H1 (cell line): ENCODE measurements at regions not wholly inside any gene's neighbourhood (a gene's known extent, or its start where the extent isn't known, plus 50 kb on each side); places are given as distances from the start of the nearest gene placed in this dataset.

Experiments
- CTCF ChIA-PET: fragments of 300-600 bp; sonication (Branson Sonifier 250); formaldehyde crosslinking; loops from one replicate; lab custom pipeline; 2021; ENCODE audit not compliant: partially characterized antibody; lab: Charles Lee
- POLR2A ChIA-PET: fragments of 300-600 bp; sonication (Branson Sonifier 250); formaldehyde crosslinking; loops from one replicate; lab custom pipeline; 2021; ENCODE audit warnings: inconsistent platforms; ENCODE audit not compliant: partially characterized antibody; lab: Charles Lee
- DNase-seq, 2 experiments: peaks; one replicate each; pipeline versions ENCODE4 v3.0.0 to v3.0.0-alpha.2; 2010 to 2022; ENCODE audit warnings: low spot score in 2 of 2, low read depth in 1 of 2, mixed read lengths in 1 of 2
- FAIRE-seq: peaks from 2 replicates; lab custom pipeline; 2011; peaks lifted over from hg19 to GRCh38; lab: Jason Lieb, UNC
- H2AFZ ChIP-seq: 2 replicates; pipeline ENCODE4 v1.8.1; 2012; ENCODE audit warnings: low read length, inconsistent platforms
- H2AK5ac ChIP-seq: 2 replicates; pipeline ENCODE4 v1.6.1; 2013; ENCODE audit warnings: low read depth, low read length
- H2BK120ac ChIP-seq: replicated peaks from 2 replicates; pipeline ENCODE3; 2013; ENCODE audit warnings: low read depth, low read length, inconsistent platforms
- H2BK12ac ChIP-seq: 2 replicates; pipeline ENCODE4 v1.6.1; 2013; ENCODE audit warnings: low read depth, low read length
- H2BK15ac ChIP-seq: 2 replicates; pipeline ENCODE4 v1.6.1; 2013; ENCODE audit warnings: low read length
- H2BK20ac ChIP-seq: 2 replicates; pipeline ENCODE4 v1.6.1; 2013; ENCODE audit warnings: low read length
- H2BK5ac ChIP-seq: 2 replicates; pipeline ENCODE4 v1.6.1; 2013; ENCODE audit warnings: low read depth, low read length
- H3K14ac ChIP-seq: 2 replicates; pipeline ENCODE4 v1.6.1; 2013; ENCODE audit warnings: inconsistent platforms; ENCODE audit not compliant: insufficient read length
- H3K18ac ChIP-seq: 2 replicates; pipeline ENCODE4 v1.6.1; 2013; ENCODE audit warnings: low read length; ENCODE audit errors: extremely low read depth
- H3K23ac ChIP-seq: 2 replicates; pipeline ENCODE4 v1.6.1; 2013; ENCODE audit warnings: inconsistent platforms; ENCODE audit not compliant: insufficient read length
- H3K23me2 ChIP-seq: 2 replicates; pipeline ENCODE4 v1.6.1; 2013; ENCODE audit warnings: low read depth, low read length
- H3K27ac ChIP-seq: 2 replicates; pipeline ENCODE4 v1.6.1; 2011; ENCODE audit warnings: low read depth, low read length, inconsistent platforms
- H3K27me3 ChIP-seq, 4 experiments: replicated peaks in 1 of 4; 1 replicate in 1 of 4; 2 replicates in 3 of 4; pipeline versions ENCODE4 v1.6.1 to v1.8.1; 2011 to 2013; ENCODE audit warnings: low read length in 3 of 4, mild to moderate bottlenecking in 3 of 4, inconsistent platforms in 2 of 4, mixed read lengths in 2 of 4, moderate library complexity in 1 of 4; ENCODE audit not compliant: control insufficient read depth in 3 of 4, insufficient read depth in 3 of 4; ENCODE audit errors: extremely low read depth in 1 of 4
- H3K36me3 ChIP-seq, 4 experiments: 2 replicates each; pipeline versions ENCODE4 v1.6.1 to v1.8.1; 2011 to 2013; ENCODE audit warnings: mild to moderate bottlenecking in 4 of 4, low read length in 3 of 4, moderate library complexity in 2 of 4, control low read depth in 1 of 4, inconsistent platforms in 1 of 4; ENCODE audit not compliant: insufficient read depth in 4 of 4, control insufficient read depth in 2 of 4
- H3K4ac ChIP-seq: replicated peaks from 2 replicates; pipeline ENCODE3; 2013; ENCODE audit warnings: low read length, low read depth, mixed read lengths, inconsistent platforms; ENCODE audit not compliant: insufficient read length
- H3K4me1 ChIP-seq, 4 experiments: replicated peaks in 1 of 4; 1 replicate in 1 of 4; 2 replicates in 3 of 4; pipeline versions ENCODE4 v1.6.1 to v1.8.1; 2011 to 2013; ENCODE audit warnings: low read length in 3 of 4, inconsistent platforms in 2 of 4, mixed read lengths in 1 of 4; ENCODE audit not compliant: insufficient read depth in 4 of 4, control insufficient read depth in 3 of 4
- H3K4me2 ChIP-seq, 2 experiments: 2 replicates each; pipeline versions ENCODE4 v1.6.1 to v1.8.1; 2011 to 2013; ENCODE audit warnings: low read depth in 2 of 2, low read length in 2 of 2, control low read depth in 1 of 2, inconsistent platforms in 1 of 2, mild to moderate bottlenecking in 1 of 2; ENCODE audit not compliant: insufficient read depth in 1 of 2
- H3K4me3 ChIP-seq, 4 experiments: fragments of 200-600, 300-600 bp in 1 of 4; sonication (generic), shearing (Covaris generic), sonication (Bioruptor Twin) in 1 of 4; 2 replicates each; pipeline versions ENCODE4 v1.5.1 to v1.8.1; 2011 to 2016; ENCODE audit warnings: low read length in 4 of 4, low read depth in 3 of 4, control low read depth in 2 of 4, inconsistent platforms in 2 of 4, mild to moderate bottlenecking in 2 of 4, mixed read lengths in 1 of 4, moderate library complexity in 1 of 4; ENCODE audit not compliant: insufficient read depth in 2 of 4; ENCODE audit errors: extremely low read depth in 1 of 4
- H3K56ac ChIP-seq: replicated peaks from 2 replicates; pipeline ENCODE3; 2013; ENCODE audit warnings: low read depth, mild to moderate bottlenecking, mixed read lengths, low read length, inconsistent platforms; ENCODE audit not compliant: insufficient read length
- H3K79me1 ChIP-seq: 2 replicates; pipeline ENCODE4 v1.6.1; 2013; ENCODE audit warnings: low read depth, low read length, control low read depth
- H3K79me2 ChIP-seq, 2 experiments: 2 replicates each; pipeline versions ENCODE4 v1.6.1 to v1.8.1; 2012 to 2013; ENCODE audit warnings: low read length in 2 of 2, mild to moderate bottlenecking in 2 of 2, inconsistent platforms in 1 of 2; ENCODE audit not compliant: insufficient read depth in 2 of 2, control insufficient read depth in 1 of 2
- H3K9ac ChIP-seq, 4 experiments: replicated peaks in 1 of 4; 1 replicate in 1 of 4; 2 replicates in 3 of 4; pipeline versions ENCODE4 v1.6.1 to v1.8.1; 2011 to 2013; ENCODE audit warnings: low read depth in 3 of 4, low read length in 3 of 4, control low read depth in 2 of 4, mild to moderate bottlenecking in 2 of 4, moderate library complexity in 2 of 4, inconsistent platforms in 1 of 4; ENCODE audit errors: extremely low read depth in 1 of 4
- H3K9me3 ChIP-seq, 2 experiments: 2 replicates each; pipeline versions ENCODE4 v1.6.1 to v1.8.1; 2012 to 2013; ENCODE audit warnings: mild to moderate bottlenecking in 2 of 2, moderate library complexity in 2 of 2, control low read depth in 1 of 2, inconsistent platforms in 1 of 2, low read depth in 1 of 2, low read length in 1 of 2, mixed read lengths in 1 of 2; ENCODE audit not compliant: insufficient read depth in 2 of 2
- H4K20me1 ChIP-seq, 2 experiments: replicated peaks in 1 of 2; 2 replicates each; pipeline versions ENCODE3 to v1.8.1; 2011 to 2013; ENCODE audit warnings: inconsistent platforms in 2 of 2, low read length in 2 of 2, mild to moderate bottlenecking in 1 of 2; ENCODE audit not compliant: insufficient read depth in 2 of 2, control insufficient read depth in 1 of 2
- H4K5ac ChIP-seq: 2 replicates; pipeline ENCODE4 v1.6.1; 2013; ENCODE audit warnings: low read length, low read depth, mixed read lengths, inconsistent platforms; ENCODE audit not compliant: insufficient read length
- H4K8ac ChIP-seq: 2 replicates; pipeline ENCODE4 v1.8.0; 2013; ENCODE audit warnings: mild to moderate bottlenecking, moderate library complexity, low read length, inconsistent platforms; ENCODE audit not compliant: insufficient read depth; ENCODE audit errors: extremely low read depth
- H4K91ac ChIP-seq: replicated peaks from 2 replicates; pipeline ENCODE3; 2013; ENCODE audit warnings: low read length, mixed read lengths, inconsistent platforms; ENCODE audit not compliant: insufficient read length
- BRCA1 ChIP-seq: IDR thresholded peaks from 2 replicates; pipeline ENCODE4 v1.6.1; 2012; ENCODE audit warnings: low read depth, low read length, improper control_type of control experiment
- CEBPB ChIP-seq: IDR thresholded peaks from 2 replicates; pipeline ENCODE4 v1.6.1; 2012; ENCODE audit warnings: low read depth, low read length
- WGBS, 2 experiments: shearing (Covaris generic) in 1 of 2; methylation state at CpG; one replicate each; pipeline versions ENCODE4 v1.1.6 to v1.1.7; 2013 to 2015; ENCODE audit warnings: low lambda C conversion rate in 2 of 2, mixed read lengths in 2 of 2, inconsistent platforms in 1 of 2, low coverage in 1 of 2, missing lambda C conversion rate in 1 of 2; ENCODE audit not compliant: insufficient replicate concordance in 2 of 2, insufficient coverage in 1 of 2, insufficient read length in 1 of 2; ENCODE audit errors: extremely low coverage in 1 of 2, missing lambda C conversion rate in 1 of 2; 5-methylcytosine and 5-hydroxymethylcytosine counted together
- TF ChIP-seq, protein P1 (sequence below): IDR thresholded peaks from 2 replicates; pipeline ENCODE4 v1.6.1; 2011; ENCODE audit warnings: low read depth, mild to moderate bottlenecking, low read length; ENCODE audit not compliant: insufficient read depth

GRCh38 chr5:68960961-68961360, 132.9 kb upstream of the SLC30A5 start:
- WGBS, 2 experiments = 99% methylated on average over 6 of the region's 6 CpGs; no CpG with 5 or more reads in 1 of the 2 experiments
- no peak overlapping the region for H3K14ac ChIP-seq
- H2BK20ac ChIP-seq = no peak overlapping the region
- H2BK15ac ChIP-seq = no peak overlapping the region
- no peak overlapping the region for H3K4ac ChIP-seq
- no peaks in the 10 kb centered on the region; a peak in 1 of 8 replicates for H3K36me3 ChIP-seq
- no peak overlapping the region for H3K4me3 ChIP-seq
- peaks cover 0 to 3% (median 0%) of the 10 kb centered on the region in 4 experiments; a peak in 1 of 7 replicates for H3K4me1 ChIP-seq
- H4K5ac ChIP-seq = no peak overlapping the region
- peak overlapping the region; percentile 15; the same call in 1 of the 2 replicates for H4K8ac ChIP-seq
- FAIRE-seq (no peak), DNase-seq (no peak)
- peaks cover 17% of the 10 kb centered on the region; the same call in 1 of the 2 replicates for H3K23me2 ChIP-seq
- POLR2A ChIA-PET = no interaction called here
- H3K4me2 ChIP-seq = no peak overlapping the region
- H3K79me1 ChIP-seq = no peaks in the 10 kb centered on the region
- H4K20me1 ChIP-seq = peaks cover 0 to 12% of the 10 kb centered on the region in 2 experiments
- CTCF ChIA-PET = interaction anchor here (0.9 to 1.9 kb wide), 4 partner anchors 10 to 674 kb away, joined by 3 to 5 read pairs (median 4); no protein-coding TSS in a partner anchor
- H3K56ac ChIP-seq = no peak overlapping the region
- H3K27me3 ChIP-seq = no peaks in the 10 kb centered on the region
- H3K23ac ChIP-seq = no peak overlapping the region
- no peak overlapping the region for H3K27ac ChIP-seq
- 0 out of 4 replicates have a peak, but pooled peaks cover 0 to 3% of the 10 kb centered on the region in 2 experiments for H3K79me2 ChIP-seq
- no peak overlapping the region for H2BK12ac ChIP-seq
- H3K9me3 ChIP-seq = peaks cover 0 to 9% of the 10 kb centered on the region in 2 experiments; a peak in 2 of 4 replicates
- H2AK5ac ChIP-seq = no peak overlapping the region
- no peak overlapping the region for H2BK120ac ChIP-seq
- H2AFZ ChIP-seq = no peak overlapping the region
- H4K91ac ChIP-seq = no peak overlapping the region
- TF ChIP-seq CEBPB = no peak
- TF ChIP-seq, protein P1, sequence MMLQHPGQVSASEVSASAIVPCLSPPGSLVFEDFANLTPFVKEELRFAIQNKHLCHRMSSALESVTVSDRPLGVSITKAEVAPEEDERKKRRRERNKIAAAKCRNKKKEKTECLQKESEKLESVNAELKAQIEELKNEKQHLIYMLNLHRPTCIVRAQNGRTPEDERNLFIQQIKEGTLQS = no peak
- no peak for TF ChIP-seq BRCA1
- H3K9ac ChIP-seq = no peak overlapping the region
- no peak overlapping the region for H2BK5ac ChIP-seq
- H3K18ac ChIP-seq = no peak overlapping the region
